ENCODE measurements at regions not wholly inside any gene's neighbourhood (a gene's known extent, or its start where the extent isn't known, plus 50 kb on each side); places are given as distances from the start of the nearest gene placed in this dataset.

DNA sequence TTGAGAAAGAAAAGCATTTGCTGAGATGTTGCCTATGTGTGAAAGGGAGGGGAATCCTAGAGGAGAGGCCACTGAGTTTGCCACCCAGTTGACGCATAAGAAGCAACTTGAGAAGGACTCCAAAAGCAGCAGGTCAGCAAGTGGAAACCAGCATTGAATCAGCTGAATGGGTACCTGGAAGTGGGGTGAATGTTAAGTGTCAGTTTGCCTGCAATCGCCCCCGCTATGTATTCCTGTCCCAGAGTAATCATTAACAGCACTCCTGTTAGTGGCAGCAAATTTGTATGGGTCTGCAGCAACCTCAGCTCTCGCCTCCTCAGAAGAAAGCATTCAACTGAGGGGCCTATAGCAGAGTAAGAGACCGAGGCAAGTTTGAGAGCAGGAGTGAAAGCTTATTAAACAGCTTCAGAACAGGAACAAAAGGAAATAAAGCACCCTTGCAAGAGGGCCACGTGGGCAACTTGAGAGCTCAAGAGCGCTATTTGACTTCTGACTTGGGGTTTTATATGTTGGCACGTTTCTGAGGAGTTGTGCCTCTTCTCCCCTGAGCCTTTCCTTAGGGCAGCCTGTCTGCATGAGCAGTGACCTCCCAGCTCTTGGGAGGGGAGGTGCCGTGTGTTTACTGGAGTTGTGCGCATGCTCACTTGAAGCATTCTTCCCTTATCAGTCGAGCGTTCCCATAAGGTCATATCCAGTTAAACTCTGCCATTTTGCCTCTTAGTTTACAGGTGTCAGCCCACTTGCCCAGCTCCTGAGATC, 122.6 kb upstream of the PHACTR1 start:
- no peak for DNase-seq

DNA sequence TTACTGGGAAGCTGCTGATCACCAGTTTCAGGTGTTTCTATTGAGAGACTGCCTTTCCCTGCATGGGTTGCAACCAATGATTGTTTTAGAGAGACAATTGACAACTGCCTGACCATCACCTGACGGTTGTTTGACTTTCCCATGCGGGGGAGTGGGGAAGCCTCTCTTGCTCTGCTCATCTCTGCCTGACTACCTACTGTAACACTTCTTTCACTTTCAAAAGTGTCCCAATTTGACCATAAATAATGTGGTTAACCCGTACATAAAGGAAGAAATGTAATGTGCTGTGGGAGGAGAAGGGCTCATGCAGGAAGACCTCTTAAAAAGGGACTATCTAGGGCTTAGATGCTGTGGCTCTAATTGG, 122.1 kb upstream of the PHACTR1 start:
- DNase-seq, result no peak

GRCh38 chr6:12595161-12595811, 121.3 kb upstream of the PHACTR1 start:
- no peak for DNase-seq

GRCh38 chr6:12596731-12597130, 119.8 kb upstream of the PHACTR1 start:
- no peak for DNase-seq

DNA sequence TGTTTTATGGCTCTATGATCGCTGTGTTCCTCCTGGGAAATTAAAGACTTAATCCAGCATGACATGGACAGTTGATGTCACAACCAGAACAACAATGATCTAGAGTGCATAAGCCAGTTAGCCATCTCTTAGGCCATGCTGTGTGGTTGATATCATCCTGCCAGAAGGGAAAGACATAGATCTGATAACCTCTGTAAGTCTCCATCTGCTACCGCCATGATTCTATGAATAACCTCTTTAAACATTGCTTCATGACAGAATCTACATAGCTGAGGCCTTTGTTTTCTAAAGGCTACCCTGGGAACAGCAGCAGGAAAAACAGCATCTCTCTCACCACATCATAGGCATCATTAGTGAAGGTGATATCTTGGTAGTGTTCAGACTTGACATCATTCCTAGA, 117.6 kb upstream of the PHACTR1 start:
- DNase-seq, result no peak

- DNase-seq, result no peak
Observed at GRCh38 chr6:12601881-12602280, 114.7 kb upstream of the PHACTR1 start.

GRCh38 chr6:12602342-12602741, 114.2 kb upstream of the PHACTR1 start:
- DNase-seq, result no peak

- DNase-seq, result no peak
Observed at GRCh38 chr6:12602951-12603672, 113.5 kb upstream of the PHACTR1 start.

DNA sequence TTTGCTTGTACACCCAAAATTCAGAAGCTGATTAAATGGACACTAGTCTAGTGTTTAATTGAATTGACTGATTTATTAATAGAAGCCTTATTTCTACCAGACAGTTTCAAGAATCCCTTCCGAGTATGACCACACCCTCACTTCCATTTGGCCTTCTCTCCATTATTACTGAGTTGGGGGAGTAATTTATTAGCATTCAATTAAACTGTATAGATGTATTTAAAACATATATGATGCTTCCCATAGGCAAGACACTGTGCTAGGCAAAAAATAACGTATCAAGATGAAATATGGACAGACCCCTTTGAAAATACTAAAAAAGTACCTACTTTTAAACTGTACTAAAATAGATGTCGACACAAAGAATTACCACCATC, 112.9 kb upstream of the PHACTR1 start:
- DNase-seq, result no peak

- peak; percentile 8 for DNase-seq
Observed at GRCh38 chr6:12605888-12606345, 110.7 kb upstream of the PHACTR1 start.

DNA sequence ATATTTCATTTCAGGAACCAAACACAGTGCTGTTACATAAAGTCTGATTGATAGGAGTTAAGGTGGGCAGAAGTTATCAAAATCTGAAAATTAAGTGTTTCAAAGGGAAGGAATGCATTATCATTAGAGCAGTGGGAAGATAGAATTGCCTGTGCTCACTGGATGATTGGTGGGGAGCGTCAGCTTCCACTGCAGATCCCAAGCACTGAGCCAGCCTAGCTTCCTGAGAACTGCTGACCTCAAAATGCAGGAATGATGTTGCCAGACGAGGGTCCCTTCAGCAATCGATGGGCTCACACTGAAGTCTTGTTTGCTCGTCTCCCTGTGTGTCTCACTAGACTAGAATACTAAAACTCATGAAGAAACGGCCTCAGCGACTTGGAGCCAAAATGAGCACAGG, 110.0 kb upstream of the PHACTR1 start:
- no peak for DNase-seq

GRCh38 chr6:12608016-12608860, 108.3 kb upstream of the PHACTR1 start:
- DNase-seq, result no peak

- no peak for DNase-seq
Observed at GRCh38 chr6:12608874-12609273, 107.7 kb upstream of the PHACTR1 start.

GRCh38 chr6:12609751-12610150, 106.8 kb upstream of the PHACTR1 start:
- DNase-seq, result no peak

DNA sequence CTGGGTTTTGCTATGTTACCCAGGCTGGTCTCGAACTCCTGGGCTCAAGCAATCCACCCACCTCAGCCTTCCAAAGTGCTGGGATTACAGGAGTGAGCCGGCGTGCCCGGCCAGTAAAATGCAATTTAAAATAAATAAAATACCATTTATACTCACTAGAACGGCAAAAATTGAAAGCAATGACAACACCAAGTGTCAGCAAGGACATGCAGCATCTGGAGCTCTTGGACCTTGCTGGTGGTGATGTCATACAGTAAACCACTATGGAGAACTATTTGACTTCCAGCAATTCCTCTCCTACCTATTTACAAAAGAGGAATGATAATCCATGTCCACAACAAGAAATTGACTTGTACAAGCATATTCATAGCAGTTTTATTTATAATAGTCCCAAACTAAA, 105.7 kb upstream of the PHACTR1 start:
- no peak for DNase-seq

DNA sequence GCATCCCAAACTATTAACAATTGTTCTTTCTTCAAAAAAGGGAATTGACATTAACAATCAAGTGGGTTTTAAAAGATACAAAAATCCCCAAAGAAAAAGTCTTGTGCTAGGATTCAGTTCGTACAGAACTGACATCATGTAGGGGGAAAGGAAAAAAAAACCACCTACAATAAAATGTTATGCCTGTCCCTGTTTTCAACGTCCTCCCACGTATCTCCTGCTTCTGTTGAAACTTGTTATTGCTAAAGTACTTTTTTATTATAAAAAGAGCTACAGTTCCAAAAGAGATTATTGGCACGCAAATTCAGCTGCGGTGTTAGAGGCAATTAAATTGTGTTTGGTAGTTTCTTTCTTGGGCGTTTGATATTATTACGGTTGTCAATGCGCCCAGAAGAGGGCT, 102.8 kb upstream of the PHACTR1 start:
- DNase-seq, result no peak

DNA sequence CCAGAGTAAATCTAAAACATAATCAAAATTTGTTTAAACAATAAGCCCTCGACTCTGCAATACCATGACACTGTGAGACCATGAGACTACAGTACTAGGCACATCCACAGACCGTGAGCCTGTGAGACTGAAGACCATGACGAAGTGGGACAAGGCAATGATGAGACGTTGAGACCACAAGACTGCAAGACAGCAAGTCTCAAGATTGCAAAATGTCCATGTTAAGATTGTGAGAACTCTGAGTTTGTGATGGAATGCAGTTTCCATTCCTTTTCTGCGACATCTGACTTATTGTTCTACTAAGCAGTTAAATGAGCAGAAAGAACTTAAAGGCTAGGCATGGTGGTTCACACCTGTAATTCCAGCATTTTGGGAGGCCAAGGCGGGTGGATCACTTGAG, 102.1 kb upstream of the PHACTR1 start:
- no peak for DNase-seq

DNA sequence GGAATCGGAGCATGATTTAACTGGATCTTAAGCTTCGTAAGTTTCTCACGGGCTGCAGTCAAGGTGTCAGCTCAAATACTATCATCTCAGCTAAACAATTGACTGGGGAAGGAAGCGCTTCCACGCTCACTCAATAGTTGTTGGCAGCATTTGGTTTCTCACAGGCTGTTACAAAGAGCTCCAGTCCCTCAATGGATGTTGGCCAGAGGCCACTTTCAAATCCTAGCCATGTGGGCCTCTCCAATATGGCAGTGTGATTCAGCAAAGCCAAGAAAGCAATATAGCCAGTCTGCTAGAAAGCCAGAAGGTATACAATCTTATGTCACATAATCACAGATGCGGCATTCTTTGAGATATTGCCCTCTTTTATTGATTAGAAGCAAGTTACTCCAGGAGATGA, 98.3 kb upstream of the PHACTR1 start:
- DNase-seq, result no peak

DNA sequence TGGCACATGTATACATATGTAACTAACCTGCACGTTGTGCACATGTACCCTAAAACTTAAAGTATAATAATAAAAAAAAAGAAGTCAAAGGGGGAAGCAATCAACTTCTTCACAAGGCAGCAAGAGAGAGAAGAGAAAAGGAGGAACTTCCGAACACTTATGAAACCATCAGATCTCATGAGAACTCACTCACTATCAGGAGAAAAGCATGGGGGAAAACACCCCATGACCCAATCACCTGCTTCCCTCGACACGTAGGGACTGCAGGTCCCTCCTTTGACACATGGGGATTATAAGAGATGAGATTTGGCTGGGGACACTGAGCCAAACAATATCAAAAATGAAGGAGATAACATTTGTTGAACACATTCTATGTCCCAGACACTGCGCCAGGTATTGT, 94.8 kb upstream of the PHACTR1 start:
- no peak for DNase-seq

DNA sequence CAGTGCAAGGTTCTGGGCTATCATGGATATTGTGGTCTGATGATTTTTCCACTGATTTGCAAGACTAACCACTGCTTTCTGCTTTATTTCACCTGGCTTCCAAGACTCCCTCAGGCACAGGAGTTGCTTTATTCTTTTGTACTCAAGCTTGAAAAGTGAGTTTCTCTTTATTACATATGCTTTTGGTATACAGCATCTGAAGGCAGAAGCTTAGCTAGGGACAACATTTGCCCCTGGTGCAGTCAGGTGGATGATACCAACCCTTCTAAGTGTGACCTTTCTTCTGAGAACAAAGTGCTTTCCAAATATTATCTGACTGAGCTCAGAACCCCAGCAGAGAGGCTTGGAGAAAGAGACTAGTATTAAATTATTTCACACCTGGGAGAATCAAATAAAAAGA, 94.0 kb upstream of the PHACTR1 start:
- DNase-seq, result no peak

DNA sequence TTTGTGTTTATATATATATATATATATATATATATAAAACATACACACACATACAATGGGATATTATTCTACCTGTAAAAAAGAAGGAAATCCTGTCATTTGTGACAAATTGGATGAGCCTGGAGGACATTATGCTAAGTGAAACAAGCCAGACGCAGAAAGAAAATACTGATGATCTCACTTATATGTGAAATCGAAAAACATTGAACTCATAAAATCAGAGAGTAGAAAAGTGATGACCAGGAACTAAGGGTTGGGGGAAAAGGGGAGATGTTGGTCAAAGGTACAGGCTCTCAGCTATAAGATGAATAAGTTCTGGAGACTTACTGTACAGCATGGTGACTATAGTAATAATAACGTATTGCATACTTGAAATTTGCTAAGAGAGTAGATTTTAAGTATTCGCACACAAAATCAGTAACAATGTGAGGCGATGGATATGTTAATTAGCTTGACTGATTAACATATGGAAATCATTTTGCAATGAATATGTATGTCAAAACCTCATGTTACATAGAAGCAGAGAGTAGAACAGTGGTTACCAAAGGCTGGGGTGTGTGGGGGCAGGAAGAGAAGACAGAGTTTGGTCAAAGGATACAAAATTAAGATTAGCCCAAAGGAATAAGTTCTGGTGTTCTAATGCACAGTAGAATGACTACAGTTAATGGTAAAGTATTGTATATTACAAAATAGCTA, 92.3 kb upstream of the PHACTR1 start:
- no peak for DNase-seq

GRCh38 chr6:12627053-12627452, 89.5 kb upstream of the PHACTR1 start:
- no peak for DNase-seq

- DNase-seq, result no peak
Observed at GRCh38 chr6:12628327-12628726, 88.2 kb upstream of the PHACTR1 start.
